ENCODE measurements at regions not wholly inside any gene's neighbourhood (a gene's known extent, or its start where the extent isn't known, plus 50 kb on each side); places are given as distances from the start of the nearest gene placed in this dataset.

DNA sequence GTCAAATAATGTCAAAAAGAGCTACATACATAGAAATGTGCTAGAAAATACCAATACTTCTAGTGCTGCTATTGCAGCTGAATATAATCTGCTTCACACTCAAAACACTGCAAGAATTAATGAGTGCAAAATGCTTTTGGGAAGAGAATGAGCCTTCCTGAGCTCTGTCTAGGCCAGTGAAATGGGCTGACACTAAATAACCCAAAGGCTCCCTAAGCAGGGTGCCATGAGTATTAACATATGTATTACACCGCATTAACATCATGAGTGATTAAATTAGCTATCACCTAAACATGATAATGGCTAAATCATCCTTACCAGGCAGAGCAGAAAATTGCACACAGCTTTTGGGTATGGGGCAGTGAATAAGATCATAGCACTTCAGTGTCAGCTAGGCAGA lies 806.3 kb upstream of the NECTIN3 start:
- TF ChIP-seq POLR2AphosphoS5 (IDR thresholded peaks at IDR 0.05; ENCODE audit: borderline replicate concordance, low read depth, low read length) (no peak), EZH2 (IDR thresholded peaks at IDR 0.05) (no peak)

All from SK-N-MC (cell line).